ENCODE measurements at regions not wholly inside any gene's neighbourhood (a gene's known extent, or its start where the extent isn't known, plus 50 kb on each side); places are given as distances from the start of the nearest gene placed in this dataset.
A peak's percentile ranks its signal among the peaks of the same experiment; 100 is the strongest.

- H3K36me3 ChIP-seq, result no peaks in the 10 kb centered on the region
- peak in 1 of 2 donors; percentile 91 for DNase-seq (ENCODE audit: low read depth in 1 of 2, low spot score in 1 of 2)
- no peaks in the 10 kb centered on the region for H3K4me1 ChIP-seq (ENCODE audit: low read depth)
- H3K27me3 ChIP-seq, result no peaks in the 10 kb centered on the region
- H3K27ac ChIP-seq, result no peak overlapping the region
- H3K9me3 ChIP-seq (ENCODE audit: low read depth), result no peaks in the 10 kb centered on the region
- H3K4me3 ChIP-seq, result no peak overlapping the region
- TF ChIP-seq CTCF (IDR thresholded peaks at IDR 0.05; ENCODE audit: low read depth, low read length), result no peak
Observed at GRCh38 chr18:40868110-40868858, 1086.8 kb upstream of the PIK3C3 start.

- Histone ChIP-seq H3K4me3 (no peak overlapping the region), H3K27ac (no peak overlapping the region), H3K9me3 (ENCODE audit: low read depth) (no peaks in the 10 kb centered on the region), H3K36me3 (no peaks in the 10 kb centered on the region), H3K27me3 (no peaks in the 10 kb centered on the region), H3K4me1 (ENCODE audit: low read depth) (no peaks in the 10 kb centered on the region)
- TF ChIP-seq CTCF (IDR thresholded peaks at IDR 0.05; ENCODE audit: low read depth, low read length), result no peak
- DNase-seq (ENCODE audit: low read depth in 1 of 2, low spot score in 1 of 2), result peak in 1 of 2 donors; percentile 86
Observed at GRCh38 chr18:40867459-40867858, 1087.6 kb upstream of the PIK3C3 start.

GRCh38 chr18:40866968-40867367 lies 1088.1 kb upstream of the PIK3C3 start:
- H3K27me3 ChIP-seq, result no peaks in the 10 kb centered on the region
- no peaks in the 10 kb centered on the region for H3K36me3 ChIP-seq
- no peak for TF ChIP-seq CTCF (IDR thresholded peaks at IDR 0.05; ENCODE audit: low read depth, low read length)
- DNase-seq (ENCODE audit: low read depth in 1 of 2, low spot score in 1 of 2), result no peak
- no peak overlapping the region for H3K4me3 ChIP-seq
- H3K4me1 ChIP-seq (ENCODE audit: low read depth), result no peaks in the 10 kb centered on the region
- H3K27ac ChIP-seq, result no peak overlapping the region
- no peaks in the 10 kb centered on the region for H3K9me3 ChIP-seq (ENCODE audit: low read depth)

GRCh38 chr18:40866013-40866645 lies 1088.9 kb upstream of the PIK3C3 start:
- TF ChIP-seq CTCF (IDR thresholded peaks at IDR 0.05; ENCODE audit: low read depth, low read length), result no peak
- H3K36me3 ChIP-seq, result no peaks in the 10 kb centered on the region

GRCh38 chr18:40864846-40865245 lies 1090.2 kb upstream of the PIK3C3 start:
- Histone ChIP-seq H3K4me1 (ENCODE audit: low read depth) (no peaks in the 10 kb centered on the region), H3K36me3 (no peaks in the 10 kb centered on the region), H3K27me3 (no peaks in the 10 kb centered on the region), H3K9me3 (ENCODE audit: low read depth) (no peaks in the 10 kb centered on the region), H3K27ac (no peak overlapping the region), H3K4me3 (no peak overlapping the region)
- no peak for TF ChIP-seq CTCF (IDR thresholded peaks at IDR 0.05; ENCODE audit: low read depth, low read length)
- DNase-seq (ENCODE audit: low read depth in 1 of 2, low spot score in 1 of 2), result no peak

More at GRCh38 chr18:40866013-40866645, 1088.9 kb upstream of the PIK3C3 start:
- Histone ChIP-seq H3K27me3 (no peaks in the 10 kb centered on the region), H3K27ac (no peak overlapping the region), H3K9me3 (ENCODE audit: low read depth) (no peaks in the 10 kb centered on the region), H3K4me1 (ENCODE audit: low read depth) (no peaks in the 10 kb centered on the region), H3K4me3 (no peak overlapping the region)
- DNase-seq (ENCODE audit: low read depth in 1 of 2, low spot score in 1 of 2), result no peak

All from cardiac muscle cell (in vitro differentiated cells and primary cell).